ENCODE measurements at regions not wholly inside any gene's neighbourhood (a gene's known extent, or its start where the extent isn't known, plus 50 kb on each side); places are given as distances from the start of the nearest gene placed in this dataset. TPM values are rescaled to one million over a fixed set of nuclear protein-coding genes. Genes with fewer than 3 reads are reported as not detected.
A peak's percentile ranks its signal among the peaks of the same experiment; 100 is the strongest.

- no peak for DNase-seq (ENCODE audit: low read depth)
- no peak overlapping the region for H3K4me3 ChIP-seq (ENCODE audit: low read depth, low read length)
- TF ChIP-seq, protein P1, sequence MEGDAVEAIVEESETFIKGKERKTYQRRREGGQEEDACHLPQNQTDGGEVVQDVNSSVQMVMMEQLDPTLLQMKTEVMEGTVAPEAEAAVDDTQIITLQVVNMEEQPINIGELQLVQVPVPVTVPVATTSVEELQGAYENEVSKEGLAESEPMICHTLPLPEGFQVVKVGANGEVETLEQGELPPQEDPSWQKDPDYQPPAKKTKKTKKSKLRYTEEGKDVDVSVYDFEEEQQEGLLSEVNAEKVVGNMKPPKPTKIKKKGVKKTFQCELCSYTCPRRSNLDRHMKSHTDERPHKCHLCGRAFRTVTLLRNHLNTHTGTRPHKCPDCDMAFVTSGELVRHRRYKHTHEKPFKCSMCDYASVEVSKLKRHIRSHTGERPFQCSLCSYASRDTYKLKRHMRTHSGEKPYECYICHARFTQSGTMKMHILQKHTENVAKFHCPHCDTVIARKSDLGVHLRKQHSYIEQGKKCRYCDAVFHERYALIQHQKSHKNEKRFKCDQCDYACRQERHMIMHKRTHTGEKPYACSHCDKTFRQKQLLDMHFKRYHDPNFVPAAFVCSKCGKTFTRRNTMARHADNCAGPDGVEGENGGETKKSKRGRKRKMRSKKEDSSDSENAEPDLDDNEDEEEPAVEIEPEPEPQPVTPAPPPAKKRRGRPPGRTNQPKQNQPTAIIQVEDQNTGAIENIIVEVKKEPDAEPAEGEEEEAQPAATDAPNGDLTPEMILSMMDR (IDR thresholded peaks at IDR 0.05; ENCODE audit: insufficient read depth, low read length) = no peak
Measured at GRCh38 chr11:112889446-112889845, 71.8 kb upstream of the NCAM1 start.

DNA sequence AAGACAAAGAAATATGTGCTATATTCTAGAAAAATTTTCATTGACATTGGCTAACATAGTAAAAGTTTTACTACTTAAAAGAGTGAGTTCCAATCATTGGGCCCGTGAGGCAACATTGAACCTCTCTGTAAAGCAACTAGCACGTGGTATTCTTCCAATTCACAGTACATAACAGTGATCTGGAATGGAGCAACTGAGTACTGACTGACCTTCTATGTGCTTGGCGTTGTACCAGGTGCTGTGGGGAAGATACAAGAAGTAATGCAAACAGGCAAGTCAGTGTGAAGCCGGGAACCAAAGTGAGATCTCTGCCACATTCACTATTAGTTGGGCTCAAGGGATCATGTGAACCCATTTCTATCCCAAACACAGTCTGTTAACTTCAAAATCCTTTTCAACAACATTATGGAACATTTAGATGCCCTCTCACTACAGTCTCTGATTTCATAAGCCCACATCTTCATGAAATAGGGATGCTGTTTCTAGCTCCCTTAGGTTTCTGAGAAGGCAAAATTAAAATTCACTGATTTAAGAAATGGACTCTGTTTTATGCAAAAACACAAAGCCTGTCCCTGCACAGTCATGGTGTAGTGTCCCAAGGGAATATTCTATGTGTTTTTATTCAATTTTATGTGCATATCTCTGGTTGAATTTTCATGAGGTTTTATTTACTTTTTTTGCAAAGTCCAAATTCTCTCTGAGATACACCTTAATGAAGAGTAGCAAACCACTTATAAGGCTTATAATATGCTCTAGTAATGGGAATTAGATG is 61.8 kb upstream of the NCAM1 start:
- H3K4me3 ChIP-seq (ENCODE audit: low read depth, low read length) = no peak overlapping the region
- TF ChIP-seq, protein P1 (IDR thresholded peaks at IDR 0.05; ENCODE audit: insufficient read depth, low read length) = no peak
- no peak for DNase-seq (ENCODE audit: low read depth)

- no peak for DNase-seq (ENCODE audit: low read depth)
- H3K4me3 ChIP-seq (ENCODE audit: low read depth, low read length) = no peak overlapping the region
- TF ChIP-seq, protein P1 (IDR thresholded peaks at IDR 0.05; ENCODE audit: insufficient read depth, low read length) = no peak
Measured at GRCh38 chr11:112901924-112902323, 59.3 kb upstream of the NCAM1 start.

DNA sequence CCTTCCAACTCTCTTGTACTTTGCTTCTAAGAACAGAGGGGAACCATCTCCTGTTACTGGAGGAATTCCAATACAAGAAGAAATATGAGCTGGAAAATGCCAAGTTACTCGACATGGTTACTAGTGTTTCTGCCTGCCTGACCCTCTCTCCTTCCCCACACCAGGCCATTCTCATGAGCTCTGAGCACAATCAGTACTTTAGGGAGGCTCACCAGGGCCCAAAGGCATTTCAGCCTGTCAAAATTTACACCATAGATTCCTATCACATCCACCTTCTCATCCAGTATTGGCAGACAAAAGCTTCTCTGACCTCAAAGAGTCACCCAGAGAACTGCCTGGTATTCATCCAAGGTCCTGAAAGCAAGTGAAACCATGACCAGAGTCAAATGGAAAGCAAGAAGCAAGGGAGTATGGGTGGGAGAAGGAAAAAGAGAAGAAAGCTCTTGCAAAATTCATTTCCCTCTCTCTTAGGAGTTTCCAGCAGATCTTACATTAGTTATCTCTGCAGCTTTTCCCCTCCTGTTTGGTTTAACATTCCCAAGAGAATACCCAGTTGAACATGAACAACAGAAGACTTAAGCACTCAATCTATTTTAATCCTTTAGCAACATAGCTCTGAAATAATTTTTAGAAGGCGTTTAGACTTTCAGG is 58.7 kb upstream of the NCAM1 start:
- no peak overlapping the region for H3K4me3 ChIP-seq (ENCODE audit: low read depth, low read length)
- DNase-seq (ENCODE audit: low read depth) = peak; percentile 5
- TF ChIP-seq, protein P1 (IDR thresholded peaks at IDR 0.05; ENCODE audit: insufficient read depth, low read length) = no peak

GRCh38 chr11:112903340-112903739 is 57.9 kb upstream of the NCAM1 start:
- no peak overlapping the region for H3K4me3 ChIP-seq (ENCODE audit: low read depth, low read length)
- TF ChIP-seq, protein P1 (IDR thresholded peaks at IDR 0.05; ENCODE audit: insufficient read depth, low read length) = no peak
- no peak for DNase-seq (ENCODE audit: low read depth)

GRCh38 chr11:112911124-112911523 is 50.1 kb upstream of the NCAM1 start:
- TF ChIP-seq, protein P1 (IDR thresholded peaks at IDR 0.05; ENCODE audit: insufficient read depth, low read length) = no peak
- H3K4me3 ChIP-seq (ENCODE audit: low read depth, low read length) = no peak overlapping the region
- no peak for DNase-seq (ENCODE audit: low read depth)

Small RNAs in the stretch of these regions (small RNA-seq; reads per million reads assigned to genes)
- gene RF00477 (not detected), gene RNU6-44P (not detected)
